GM10266 (cell line): ENCODE measurements at regions not wholly inside any gene's neighbourhood (a gene's known extent, or its start where the extent isn't known, plus 50 kb on each side); places are given as distances from the start of the nearest gene placed in this dataset.

Source experiments
- DNase-seq: peaks from one replicate; pipeline ENCODE4 v3.0.0; 2012; ENCODE audit errors: extremely low spot score
- CTCF ChIP-seq: IDR thresholded peaks from 2 replicates; pipeline ENCODE4 v1.5.1; 2012; ENCODE audit warnings: mild to moderate bottlenecking, low read depth; ENCODE audit not compliant: control insufficient read depth, insufficient read depth; ENCODE audit errors: missing control alignments

DNA sequence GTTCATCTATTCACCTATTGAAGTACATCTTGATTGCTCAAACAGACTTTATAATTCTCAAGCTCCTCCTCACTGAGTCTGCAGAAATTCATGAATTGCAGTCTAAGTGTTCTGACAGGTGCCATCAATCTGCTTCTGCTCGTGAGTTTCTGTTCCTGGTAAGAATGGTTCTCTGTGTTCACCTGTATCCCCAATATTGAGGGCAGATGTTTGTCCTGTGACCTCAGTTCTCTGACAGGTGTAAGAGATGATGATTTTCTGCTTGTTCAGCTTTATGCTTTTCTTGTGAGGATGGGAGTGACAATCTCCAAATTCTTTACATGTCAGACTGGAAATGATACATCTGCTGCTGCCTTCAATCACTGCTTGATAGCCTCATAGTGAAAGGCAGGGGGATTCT is 736.9 kb upstream of the COBL start:
- no peak for DNase-seq
- TF ChIP-seq CTCF, result no peak

DNA sequence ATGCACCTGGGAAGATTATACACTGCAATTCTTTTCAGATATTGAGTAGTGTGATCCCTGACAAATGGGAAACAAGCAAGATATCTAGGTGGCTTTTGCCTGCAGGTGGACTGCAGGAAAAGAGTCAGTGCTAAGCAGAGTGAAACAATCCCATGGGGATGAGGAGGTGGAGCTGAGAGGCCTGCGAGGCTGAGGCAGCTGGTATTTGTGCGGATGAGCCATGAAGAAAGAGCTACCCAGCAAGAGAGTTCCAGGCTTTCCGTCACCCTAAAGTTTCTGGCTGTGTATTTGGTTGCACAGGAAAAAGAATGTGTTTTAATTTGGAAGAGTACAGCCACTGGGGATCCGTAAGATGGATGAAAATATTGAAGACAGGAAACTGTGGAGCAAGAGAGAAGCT is 714.1 kb upstream of the COBL start:
- no peak for DNase-seq
- no peak for TF ChIP-seq CTCF

DNA sequence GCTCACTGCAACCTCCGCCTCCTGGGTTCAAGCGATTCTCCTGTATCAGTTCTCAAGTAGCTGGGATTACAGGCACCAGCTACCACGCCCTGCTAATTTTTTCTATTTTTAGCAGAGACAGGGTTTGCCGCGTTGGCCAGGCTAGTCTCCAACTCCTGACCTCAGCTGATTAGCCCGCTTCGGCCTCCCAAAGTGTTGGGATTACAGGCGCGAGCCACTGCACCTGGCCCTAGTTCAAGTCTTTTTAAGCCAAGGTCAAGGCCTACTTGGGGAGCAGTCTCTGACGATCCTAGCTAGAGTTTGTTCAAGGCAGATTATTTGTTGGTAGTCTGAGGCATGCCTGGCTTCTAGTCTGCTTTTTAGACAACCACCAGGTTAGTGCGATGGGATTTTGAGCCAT is 709.5 kb upstream of the COBL start:
- no peak for TF ChIP-seq CTCF

GRCh38 chr7:52021343-52021742 is 704.7 kb upstream of the COBL start:
- no peak for DNase-seq
- TF ChIP-seq CTCF, result no peak

More for the DNA sequence above, 709.5 kb upstream of the COBL start:
- no peak for DNase-seq

- DNase-seq, result no peak
- no peak for TF ChIP-seq CTCF
Measured at GRCh38 chr7:52018680-52019054, 702.1 kb upstream of the COBL start.

DNA sequence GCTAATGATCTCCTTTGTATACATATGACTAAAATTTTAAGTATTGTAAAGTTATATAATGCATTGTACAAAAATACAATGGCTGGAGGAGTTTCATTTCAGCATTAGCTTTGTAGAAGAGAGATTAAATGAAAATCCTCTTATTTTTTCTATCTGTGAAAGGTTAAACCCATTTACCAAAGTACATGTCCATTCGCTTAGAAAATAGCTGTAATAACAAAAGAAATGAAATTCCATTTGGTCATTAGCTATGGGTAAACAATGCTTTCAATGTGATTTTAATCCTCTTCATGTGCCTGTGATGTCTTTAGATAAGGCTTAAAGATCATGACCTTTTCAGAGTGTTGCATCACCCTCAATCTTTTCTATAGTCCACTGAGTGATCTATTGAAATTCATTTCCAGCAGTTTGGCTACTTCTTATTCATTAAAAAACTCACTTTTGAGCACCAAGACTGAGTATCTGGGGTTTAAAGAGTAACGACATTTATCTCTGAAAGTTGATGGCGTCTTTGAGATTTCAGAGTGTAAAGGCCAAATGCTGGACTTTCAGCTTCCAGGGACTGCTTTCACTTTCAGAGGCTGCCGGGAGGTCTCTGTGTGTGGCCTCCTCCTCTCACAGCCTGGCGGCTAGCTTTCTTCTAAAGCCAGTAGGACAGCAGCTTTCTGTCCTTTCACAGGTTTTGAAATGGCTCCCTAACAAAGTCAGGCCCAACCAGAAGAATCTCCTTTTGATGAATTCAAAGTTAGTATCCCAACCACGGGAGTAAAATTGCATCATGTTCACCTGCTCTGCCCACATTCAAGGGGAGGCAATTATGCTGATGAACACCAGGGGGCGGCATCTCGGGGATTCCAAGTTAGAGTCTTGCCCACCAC is 701.4 kb upstream of the COBL start:
- no peak for TF ChIP-seq CTCF
- DNase-seq, result no peak

GRCh38 chr7:52009181-52009580 is 692.6 kb upstream of the COBL start:
- TF ChIP-seq CTCF, result no peak
- DNase-seq, result no peak
